ENCODE measurements at regions not wholly inside any gene's neighbourhood (a gene's known extent, or its start where the extent isn't known, plus 50 kb on each side); places are given as distances from the start of the nearest gene placed in this dataset.

DNA sequence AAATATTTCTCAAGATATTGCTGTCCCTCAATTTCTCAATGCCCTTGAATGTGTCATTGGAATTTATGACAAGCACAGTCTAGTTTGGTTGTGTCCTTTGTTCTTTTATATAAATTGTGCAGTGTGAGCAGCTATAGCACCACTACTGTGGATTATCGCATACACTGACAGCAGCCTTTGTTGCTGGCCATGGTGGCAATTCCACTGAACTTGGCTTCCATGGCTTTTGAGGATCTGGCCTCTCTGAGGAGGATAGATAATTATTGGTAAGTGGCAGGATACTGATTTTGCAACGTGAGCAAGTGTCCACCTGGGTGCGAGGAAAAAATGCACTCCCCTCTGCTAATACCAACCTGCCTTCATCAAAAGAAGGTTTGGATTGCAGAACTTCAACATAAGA is 84.0 kb downstream of the RDH14 start:
- no peak for DNase-seq (ENCODE audit: low spot score)
- H3K9ac ChIP-seq (ENCODE audit: low read depth in 1 of 2, low read length in 2 of 2): no peak overlapping the region
- H3K9me3 ChIP-seq (ENCODE audit: control insufficient read depth in 4 of 4, low read length in 3 of 4): no peaks in the 10 kb centered on the region
- H3K27ac ChIP-seq (ENCODE audit: low read depth in 1 of 2, low read length in 2 of 2): no peak overlapping the region
- WGBS: 90% methylated on average over 3 of the region's 3 CpGs
- H3K27me3 ChIP-seq (ENCODE audit: control insufficient read depth in 4 of 4, insufficient read depth in 4 of 4, low read length in 3 of 4): peaks cover 0 to 2% (median 0%) of the 10 kb centered on the region in 4 donors
- H3K36me3 ChIP-seq (ENCODE audit: control insufficient read depth in 4 of 4, insufficient read depth in 3 of 4, low read depth in 1 of 4, low read length in 3 of 4): no peaks in the 10 kb centered on the region
- no peak overlapping the region for H3K4me3 ChIP-seq (ENCODE audit: low read depth in 1 of 3, low read length in 3 of 3)
- TF ChIP-seq HNF4G (IDR thresholded peaks at IDR 0.05) (no peak), HNF4A (conservative IDR thresholded peaks at IDR 0.05) (no peak), TAF1 (conservative IDR thresholded peaks at IDR 0.05) (no peak), YY1 (IDR thresholded peaks at IDR 0.05) (no peak), RXRA (IDR thresholded peaks at IDR 0.05) (no peak), GABPA (IDR thresholded peaks at IDR 0.05 in 1 of 2, conservative IDR thresholded peaks at IDR 0.05 in 1 of 2) (no peak), RAD21 (IDR thresholded peaks at IDR 0.05) (no peak)
- TF ChIP-seq, protein P1, sequence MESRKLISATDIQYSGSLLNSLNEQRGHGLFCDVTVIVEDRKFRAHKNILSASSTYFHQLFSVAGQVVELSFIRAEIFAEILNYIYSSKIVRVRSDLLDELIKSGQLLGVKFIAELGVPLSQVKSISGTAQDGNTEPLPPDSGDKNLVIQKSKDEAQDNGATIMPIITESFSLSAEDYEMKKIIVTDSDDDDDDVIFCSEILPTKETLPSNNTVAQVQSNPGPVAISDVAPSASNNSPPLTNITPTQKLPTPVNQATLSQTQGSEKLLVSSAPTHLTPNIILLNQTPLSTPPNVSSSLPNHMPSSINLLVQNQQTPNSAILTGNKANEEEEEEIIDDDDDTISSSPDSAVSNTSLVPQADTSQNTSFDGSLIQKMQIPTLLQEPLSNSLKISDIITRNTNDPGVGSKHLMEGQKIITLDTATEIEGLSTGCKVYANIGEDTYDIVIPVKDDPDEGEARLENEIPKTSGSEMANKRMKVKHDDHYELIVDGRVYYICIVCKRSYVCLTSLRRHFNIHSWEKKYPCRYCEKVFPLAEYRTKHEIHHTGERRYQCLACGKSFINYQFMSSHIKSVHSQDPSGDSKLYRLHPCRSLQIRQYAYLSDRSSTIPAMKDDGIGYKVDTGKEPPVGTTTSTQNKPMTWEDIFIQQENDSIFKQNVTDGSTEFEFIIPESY (IDR thresholded peaks at IDR 0.05): no peak
- TF ChIP-seq, protein P2, sequence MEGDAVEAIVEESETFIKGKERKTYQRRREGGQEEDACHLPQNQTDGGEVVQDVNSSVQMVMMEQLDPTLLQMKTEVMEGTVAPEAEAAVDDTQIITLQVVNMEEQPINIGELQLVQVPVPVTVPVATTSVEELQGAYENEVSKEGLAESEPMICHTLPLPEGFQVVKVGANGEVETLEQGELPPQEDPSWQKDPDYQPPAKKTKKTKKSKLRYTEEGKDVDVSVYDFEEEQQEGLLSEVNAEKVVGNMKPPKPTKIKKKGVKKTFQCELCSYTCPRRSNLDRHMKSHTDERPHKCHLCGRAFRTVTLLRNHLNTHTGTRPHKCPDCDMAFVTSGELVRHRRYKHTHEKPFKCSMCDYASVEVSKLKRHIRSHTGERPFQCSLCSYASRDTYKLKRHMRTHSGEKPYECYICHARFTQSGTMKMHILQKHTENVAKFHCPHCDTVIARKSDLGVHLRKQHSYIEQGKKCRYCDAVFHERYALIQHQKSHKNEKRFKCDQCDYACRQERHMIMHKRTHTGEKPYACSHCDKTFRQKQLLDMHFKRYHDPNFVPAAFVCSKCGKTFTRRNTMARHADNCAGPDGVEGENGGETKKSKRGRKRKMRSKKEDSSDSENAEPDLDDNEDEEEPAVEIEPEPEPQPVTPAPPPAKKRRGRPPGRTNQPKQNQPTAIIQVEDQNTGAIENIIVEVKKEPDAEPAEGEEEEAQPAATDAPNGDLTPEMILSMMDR (IDR thresholded peaks at IDR 0.05; ENCODE audit: low read depth, low read length, missing input control): no peak
- H3K4me1 ChIP-seq (ENCODE audit: control insufficient read depth in 4 of 4, insufficient read depth in 4 of 4, low read length in 3 of 4): no peaks in the 10 kb centered on the region

DNA sequence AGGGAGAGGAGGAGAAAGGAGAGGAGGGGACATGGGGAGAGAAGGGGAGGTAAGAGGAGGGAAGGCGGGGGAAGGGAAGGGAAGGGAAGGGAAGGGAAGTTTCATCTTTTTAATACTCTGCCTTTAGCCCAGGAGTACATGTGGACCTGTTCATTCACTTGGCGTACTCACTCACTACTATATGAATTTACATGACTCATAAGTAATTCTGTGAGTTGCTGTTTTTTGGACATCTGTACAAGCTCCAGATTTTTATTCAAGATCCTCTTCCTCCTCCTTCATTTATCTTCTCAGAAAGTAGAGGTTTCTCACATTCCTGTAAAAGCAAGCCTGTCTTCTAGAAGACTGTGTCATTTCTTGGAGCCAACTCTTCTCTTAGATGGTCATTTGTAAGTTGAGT is 84.6 kb downstream of the RDH14 start:
- TF ChIP-seq HNF4G (IDR thresholded peaks at IDR 0.05) (no peak), FOXA2 (IDR thresholded peaks at IDR 0.05) (no peak), SP1 (IDR thresholded peaks at IDR 0.05) (no peak), TAF1 (conservative IDR thresholded peaks at IDR 0.05) (no peak), NR2F2 (IDR thresholded peaks at IDR 0.05) (no peak), RAD21 (IDR thresholded peaks at IDR 0.05) (no peak), EGR1 (IDR thresholded peaks at IDR 0.05; ENCODE audit: low read depth in 2 of 2) (no peak), JUND (IDR thresholded peaks at IDR 0.05) (no peak), HNF4A (conservative IDR thresholded peaks at IDR 0.05) (no peak)
- TF ChIP-seq, protein P1 (IDR thresholded peaks at IDR 0.05): no peak
- H3K4me1 ChIP-seq (ENCODE audit: control insufficient read depth in 4 of 4, insufficient read depth in 4 of 4, low read length in 3 of 4): no peaks in the 10 kb centered on the region
- H3K36me3 ChIP-seq (ENCODE audit: control insufficient read depth in 4 of 4, insufficient read depth in 3 of 4, low read depth in 1 of 4, low read length in 3 of 4): no peaks in the 10 kb centered on the region
- H3K9ac ChIP-seq (ENCODE audit: low read depth in 1 of 2, low read length in 2 of 2): no peak overlapping the region
- H3K9me3 ChIP-seq (ENCODE audit: control insufficient read depth in 4 of 4, low read length in 3 of 4): no peaks in the 10 kb centered on the region
- peaks cover 0 to 2% (median 0%) of the 10 kb centered on the region in 4 donors for H3K27me3 ChIP-seq (ENCODE audit: control insufficient read depth in 4 of 4, insufficient read depth in 4 of 4, low read length in 3 of 4)
- DNase-seq (ENCODE audit: low spot score): no peak
- 88% methylated on average over 2 of the region's 2 CpGs for WGBS
- no peak overlapping the region for H3K4me3 ChIP-seq (ENCODE audit: low read depth in 1 of 3, low read length in 3 of 3)
- no peak overlapping the region for H3K27ac ChIP-seq (ENCODE audit: low read depth in 1 of 2, low read length in 2 of 2)

Data from liver (tissue), 8 donors.